Activated T-cell treated with anti-CD3 and anti-CD28 coated beads for 4 hours (primary cell): ENCODE measurements at regions not wholly inside any gene's neighbourhood (a gene's known extent, or its start where the extent isn't known, plus 50 kb on each side); places are given as distances from the start of the nearest gene placed in this dataset.
"Not testable (repeated sequence)": the region's sequence is repeated elsewhere in the genome, so short reads cannot be mapped to it uniquely, and the experiment has no call there.

Experiments used
- DNase-seq: peaks from one replicate; pipeline ENCODE4 v3.0.0-alpha.2; 2020

- no peak for DNase-seq
Observed at GRCh38 chr6:6960571-6961251, 147.1 kb upstream of the RREB1 start.

DNA sequence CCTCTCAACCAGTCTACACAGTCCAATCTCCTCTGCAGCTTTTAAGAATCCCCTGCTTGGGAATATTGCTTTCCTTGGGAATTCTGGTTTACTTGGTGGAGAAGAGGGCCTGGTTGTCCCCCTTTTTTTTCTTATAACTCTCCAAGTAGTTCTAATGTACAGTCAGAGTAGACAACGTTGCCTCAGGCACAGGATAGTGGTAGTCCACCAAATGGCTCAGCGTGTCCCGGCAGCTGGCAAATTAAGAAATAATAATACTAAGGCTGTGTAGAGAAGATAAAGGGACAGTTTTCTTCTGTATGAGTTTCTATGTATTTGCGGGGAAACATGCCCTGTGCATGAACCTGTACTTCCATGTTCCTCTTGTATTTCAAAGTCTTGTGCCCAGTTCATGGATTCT is 145.7 kb upstream of the RREB1 start:
- DNase-seq: no peak

GRCh38 chr6:6962699-6963098 is 145.1 kb upstream of the RREB1 start:
- DNase-seq: no peak

GRCh38 chr6:6963390-6963789 is 144.4 kb upstream of the RREB1 start:
- DNase-seq: not testable (repeated sequence)

- DNase-seq: no peak
Observed at GRCh38 chr6:6964675-6965074, 143.1 kb upstream of the RREB1 start.

DNA sequence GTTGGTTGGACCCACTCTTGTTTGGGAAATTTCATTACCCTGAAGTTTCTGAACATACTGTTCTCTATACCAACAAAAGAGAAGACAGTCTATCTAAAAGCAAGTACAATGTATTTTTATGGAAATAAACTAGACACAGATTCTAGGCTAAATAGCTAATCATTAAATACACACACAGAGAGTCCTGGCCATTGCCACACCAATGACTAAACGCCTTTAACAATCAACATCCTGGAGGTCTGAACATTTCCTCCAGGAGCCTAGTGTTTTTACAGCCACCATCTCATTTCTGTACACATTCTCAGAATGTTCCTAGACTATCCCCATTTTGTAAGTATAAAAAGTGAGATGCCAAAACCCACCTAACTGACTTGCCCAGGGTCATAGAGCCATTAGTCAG is 141.6 kb upstream of the RREB1 start:
- DNase-seq: no peak

- DNase-seq: no peak
Observed at GRCh38 chr6:6966569-6966968, 141.2 kb upstream of the RREB1 start.

DNA sequence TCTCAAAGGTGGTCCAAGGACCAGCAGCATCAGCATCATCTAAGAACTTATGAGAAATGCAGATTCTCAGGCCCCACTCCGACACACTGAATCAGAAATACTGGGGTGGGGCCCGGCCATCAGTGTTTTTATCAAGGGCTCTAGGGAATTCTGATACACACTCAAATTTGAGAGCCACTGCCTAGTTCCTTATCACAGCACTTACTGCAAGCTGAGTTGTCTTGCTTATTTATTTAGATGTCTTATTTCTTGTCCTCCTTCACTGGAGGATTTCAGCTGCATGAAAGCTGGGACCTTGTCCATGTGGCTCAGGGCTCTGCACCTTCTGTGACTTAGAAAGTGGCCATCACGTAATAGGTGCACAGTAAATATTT is 139.4 kb upstream of the RREB1 start:
- DNase-seq: no peak

- no peak for DNase-seq
Observed at GRCh38 chr6:6968731-6969552, 138.8 kb upstream of the RREB1 start.

- DNase-seq: no peak
Observed at GRCh38 chr6:6969761-6970223, 138.0 kb upstream of the RREB1 start.

- no peak for DNase-seq
Observed at GRCh38 chr6:6970851-6971250, 136.9 kb upstream of the RREB1 start.

GRCh38 chr6:6971369-6971768 is 136.4 kb upstream of the RREB1 start:
- no peak for DNase-seq

GRCh38 chr6:6972456-6972855 is 135.3 kb upstream of the RREB1 start:
- no peak for DNase-seq

- DNase-seq: no peak
Observed at GRCh38 chr6:6973721-6974120, 134.0 kb upstream of the RREB1 start.

- DNase-seq: no peak
Observed at GRCh38 chr6:6975459-6976111, 132.2 kb upstream of the RREB1 start.

GRCh38 chr6:6976193-6976592 is 131.6 kb upstream of the RREB1 start:
- DNase-seq: no peak

DNA sequence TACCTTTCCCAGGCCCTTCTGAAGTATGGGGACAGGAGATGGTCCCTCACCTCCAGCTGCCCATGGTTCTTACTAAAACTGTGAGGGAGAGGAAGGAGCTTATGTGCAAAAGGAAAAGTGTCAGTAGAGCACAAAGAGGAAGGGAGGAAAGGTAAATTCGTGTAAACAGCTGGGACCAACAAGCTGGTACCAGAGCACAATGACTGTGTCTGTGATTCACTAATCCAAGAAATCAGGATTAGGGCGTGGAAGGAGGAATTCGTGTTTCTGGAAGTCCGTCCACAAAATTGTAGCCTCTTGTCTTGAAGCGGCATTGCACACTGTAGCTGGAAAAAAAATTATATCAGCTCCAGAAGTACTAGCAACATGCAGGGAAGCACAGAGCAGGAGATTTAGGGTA is 129.0 kb upstream of the RREB1 start:
- DNase-seq: no peak

DNA sequence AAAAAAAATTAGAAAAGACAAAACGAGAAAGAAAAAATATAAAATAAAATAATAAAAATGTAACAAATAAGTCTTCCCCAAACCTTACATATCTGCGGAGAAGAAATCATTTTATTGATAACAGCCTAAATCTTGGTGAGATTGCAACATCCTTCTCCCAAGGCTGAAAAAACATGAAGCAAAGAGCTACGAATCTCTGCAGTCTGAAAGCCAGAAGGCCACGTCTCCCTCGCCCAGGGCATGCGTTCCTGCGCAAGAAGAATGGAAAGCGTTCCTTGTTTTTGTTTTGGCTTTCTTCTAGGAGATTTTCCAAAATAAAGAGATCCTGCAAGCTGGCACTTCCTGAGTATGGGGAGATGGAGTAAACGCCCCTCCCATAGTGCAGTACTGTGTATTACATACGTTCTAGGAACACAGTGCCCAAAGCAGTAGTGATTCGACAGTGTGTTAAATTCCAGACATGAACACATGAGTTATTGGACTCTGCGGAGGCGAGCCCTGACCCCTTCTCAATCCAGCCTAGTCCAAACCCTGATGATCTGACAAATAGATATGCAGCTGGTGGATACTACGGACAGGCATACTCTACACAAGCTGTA is 126.7 kb upstream of the RREB1 start:
- DNase-seq: no peak

DNA sequence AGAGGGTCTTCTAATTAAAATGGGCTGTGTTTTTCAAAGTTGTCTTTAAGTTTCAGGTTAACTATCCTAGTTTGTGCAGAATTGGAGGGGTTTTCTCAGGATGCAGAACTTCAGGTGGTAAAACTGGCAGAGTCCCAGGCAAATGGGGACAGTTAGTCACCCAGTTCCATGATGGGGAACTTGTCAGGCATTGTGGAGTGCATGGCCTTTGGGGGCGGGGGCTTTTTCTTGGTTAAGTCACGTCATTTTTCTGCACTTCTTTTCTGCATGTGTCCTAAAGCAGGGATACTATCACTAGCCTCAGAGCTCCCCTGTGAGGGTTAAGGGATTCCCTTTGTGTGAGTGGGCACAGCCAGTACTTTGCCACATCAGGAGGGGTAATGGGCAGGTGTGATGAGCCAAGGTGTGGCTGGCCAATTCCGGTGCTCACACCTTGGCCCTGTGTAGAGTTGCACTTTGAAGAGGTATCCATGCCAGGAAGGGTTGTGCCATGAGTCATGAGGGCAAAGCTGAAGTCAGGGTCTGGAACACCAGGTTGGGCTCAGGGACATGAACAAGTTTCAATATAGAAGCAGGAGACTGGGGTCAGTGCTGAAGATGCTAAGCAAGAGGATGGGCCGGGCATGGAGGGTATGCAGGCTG is 126.0 kb upstream of the RREB1 start:
- DNase-seq: no peak

DNA sequence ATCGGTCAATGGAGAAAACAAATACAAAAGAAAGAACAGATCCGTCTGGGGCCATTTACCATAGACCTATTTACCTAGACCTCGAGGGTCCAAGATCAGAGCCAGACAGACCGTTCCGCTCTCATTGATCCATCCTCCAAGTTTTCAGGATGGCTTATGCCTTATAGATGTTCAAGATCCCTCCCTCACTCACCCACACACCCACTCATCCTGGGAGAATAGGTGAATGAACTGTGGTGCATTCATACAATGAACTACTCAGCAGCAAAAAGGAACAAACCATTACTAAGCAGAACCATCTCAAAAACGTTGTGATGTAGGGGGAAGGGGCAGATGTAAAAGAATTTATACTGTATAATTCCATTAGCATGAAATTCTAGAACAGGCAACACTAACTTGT is 125.1 kb upstream of the RREB1 start:
- DNase-seq: no peak

DNA sequence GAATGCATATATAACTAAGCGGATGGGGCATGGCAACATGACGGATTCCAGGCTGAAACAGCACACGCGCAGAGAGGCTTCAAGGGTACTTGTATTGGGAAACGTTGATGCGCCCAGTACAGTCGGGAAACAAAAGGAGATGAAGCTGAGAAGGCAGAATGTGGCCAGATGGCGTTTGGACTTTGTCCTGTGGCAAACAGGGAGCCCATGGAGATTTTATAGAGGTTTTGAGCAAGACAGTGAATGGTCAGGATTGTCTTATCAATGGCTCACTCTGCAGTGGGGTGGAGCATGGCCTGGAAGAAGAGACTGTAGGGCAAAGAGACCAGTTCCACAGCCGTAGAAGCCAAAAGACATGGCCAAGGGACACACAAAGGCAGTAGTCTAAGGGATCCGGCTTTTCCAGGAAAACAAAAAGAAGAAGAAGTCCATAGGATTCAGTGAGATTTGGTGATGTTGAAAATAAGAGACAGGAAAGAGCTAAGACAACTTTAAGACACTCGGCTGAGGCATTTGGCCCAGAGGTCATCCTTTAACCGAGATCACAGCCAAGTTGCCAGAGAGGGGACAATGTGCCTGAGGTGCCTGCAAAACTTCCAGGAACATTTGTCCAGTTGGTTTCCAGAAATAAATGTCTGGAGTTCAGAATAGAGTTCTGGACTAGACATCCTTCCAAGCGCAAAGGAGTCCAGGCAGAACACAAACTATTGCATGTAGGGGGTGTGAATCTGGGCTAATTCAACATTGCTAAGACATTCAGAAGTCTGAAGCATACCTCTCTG is 123.0 kb upstream of the RREB1 start:
- DNase-seq: no peak

DNA sequence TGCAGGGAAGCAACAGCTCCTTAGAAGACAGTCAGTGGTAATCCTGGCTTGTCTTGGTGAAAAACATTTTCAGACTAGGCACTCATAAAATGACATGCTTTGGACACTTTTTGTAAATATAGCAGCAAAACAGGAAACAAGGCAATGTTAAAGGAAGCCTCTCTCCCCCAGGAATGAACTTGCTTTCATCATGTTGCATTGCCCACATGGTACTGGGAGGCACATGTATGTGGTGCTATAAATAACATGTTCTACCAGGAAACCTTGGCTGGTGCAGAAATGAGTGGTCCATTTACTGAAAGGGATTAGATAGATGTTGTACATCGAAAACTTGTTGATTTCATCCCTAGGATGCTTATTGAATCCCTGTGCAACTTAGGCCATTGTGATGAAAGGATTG is 121.4 kb upstream of the RREB1 start:
- DNase-seq: no peak
